DMS53 (cell line): ENCODE measurements at regions not wholly inside any gene's neighbourhood (a gene's known extent, or its start where the extent isn't known, plus 50 kb on each side); places are given as distances from the start of the nearest gene placed in this dataset.
"Not testable (repeated sequence)": the region's sequence is repeated elsewhere in the genome, so short reads cannot be mapped to it uniquely, and the experiment has no call there.

Experiments used
- DNase-seq: peaks from one replicate; lab custom pipeline; 2025; lab: John Stamatoyannopoulos, UW

- DNase-seq: no peak
Measured at GRCh38 chr3:171981271-171981605, 58.1 kb upstream of the FNDC3B start.

GRCh38 chr3:171982828-171983227, 56.5 kb upstream of the FNDC3B start:
- peak; percentile 2 for DNase-seq

- DNase-seq: not testable (repeated sequence)
Measured at GRCh38 chr3:171983685-171984084, 55.7 kb upstream of the FNDC3B start.

GRCh38 chr3:171984883-171985282, 54.5 kb upstream of the FNDC3B start:
- no peak for DNase-seq

GRCh38 chr3:171986176-171986575, 53.2 kb upstream of the FNDC3B start:
- DNase-seq: no peak

- no peak for DNase-seq
Measured at GRCh38 chr3:171986757-171987518, 52.4 kb upstream of the FNDC3B start.
